Trophoblast cell (in vitro differentiated cells and primary cell): ENCODE measurements at regions not wholly inside any gene's neighbourhood (a gene's known extent, or its start where the extent isn't known, plus 50 kb on each side); places are given as distances from the start of the nearest gene placed in this dataset.
"Not testable (repeated sequence)": the region's sequence is repeated elsewhere in the genome, so short reads cannot be mapped to it uniquely, and the experiment has no call there.

ENCODE experiments used
- DNase-seq, 2 donors: peaks; one replicate each; pipeline ENCODE4 v3.0.0-alpha.2; 2016
- H2AFZ ChIP-seq: 2 replicates; pipeline ENCODE4 v1.6.1; 2013; ENCODE audit warnings: low read length, moderate library complexity, mild to moderate bottlenecking; ENCODE audit not compliant: insufficient read depth, poor library complexity
- H2AK5ac ChIP-seq: 2 replicates; pipeline ENCODE4 v1.6.1; 2013; ENCODE audit warnings: mild to moderate bottlenecking, low read length
- H2BK120ac ChIP-seq: 2 replicates; pipeline ENCODE4 v1.6.1; 2013; ENCODE audit warnings: low read length, mild to moderate bottlenecking, moderate library complexity; ENCODE audit not compliant: insufficient read depth, poor library complexity
- H2BK12ac ChIP-seq: 2 replicates; pipeline ENCODE4 v1.6.1; 2013; ENCODE audit warnings: mild to moderate bottlenecking, low read length, moderate library complexity
- H2BK5ac ChIP-seq: 2 replicates; pipeline ENCODE4 v1.6.1; 2013; ENCODE audit warnings: low read length, low read depth, moderate library complexity, mild to moderate bottlenecking; ENCODE audit not compliant: poor library complexity
- H3K14ac ChIP-seq: 2 replicates; pipeline ENCODE4 v1.6.1; 2013; ENCODE audit warnings: mild to moderate bottlenecking, low read length
- H3K18ac ChIP-seq: 2 replicates; pipeline ENCODE4 v1.6.1; 2013; ENCODE audit warnings: mild to moderate bottlenecking, low read length
- H3K23ac ChIP-seq: 2 replicates; pipeline ENCODE4 v1.6.1; 2013; ENCODE audit warnings: low read length
- H3K27ac ChIP-seq: 2 replicates; pipeline ENCODE4 v1.5.1; 2013; ENCODE audit warnings: low read depth, mild to moderate bottlenecking, inconsistent platforms, low read length, moderate library complexity
- H3K27me3 ChIP-seq: 2 replicates; pipeline ENCODE4 v1.6.1; 2013; ENCODE audit warnings: inconsistent platforms, mild to moderate bottlenecking, low read length, moderate library complexity; ENCODE audit not compliant: insufficient read depth
- H3K36me3 ChIP-seq, 2 experiments: 1 replicate in 1 of 2; 2 replicates in 1 of 2; pipeline ENCODE4 v1.6.1; 2013; ENCODE audit warnings: low read length in 2 of 2, mild to moderate bottlenecking in 2 of 2, moderate library complexity in 1 of 2; ENCODE audit not compliant: insufficient read depth in 2 of 2, control insufficient read depth in 1 of 2
- H3K4ac ChIP-seq: 2 replicates; pipeline ENCODE4 v1.6.1; 2013; ENCODE audit warnings: low read depth, mild to moderate bottlenecking, low read length, moderate library complexity
- H3K4me1 ChIP-seq, 2 experiments: 1 replicate in 1 of 2; 2 replicates in 1 of 2; pipeline ENCODE4 v1.6.1; 2013; ENCODE audit warnings: low read length in 2 of 2, mild to moderate bottlenecking in 2 of 2, moderate library complexity in 1 of 2; ENCODE audit not compliant: insufficient read depth in 2 of 2, control insufficient read depth in 1 of 2
- H3K4me2 ChIP-seq: 2 replicates; pipeline ENCODE4 v1.6.1; 2013; ENCODE audit warnings: inconsistent platforms, mild to moderate bottlenecking, low read length, moderate library complexity
- H3K4me3 ChIP-seq: 2 replicates; pipeline ENCODE4 v1.5.1; 2013; ENCODE audit warnings: mild to moderate bottlenecking, low read depth, low read length, inconsistent platforms
- H3K79me1 ChIP-seq: one replicate; pipeline ENCODE4 v1.6.1; 2013; ENCODE audit warnings: low read length
- H3K79me2 ChIP-seq: 2 replicates; pipeline ENCODE4 v1.6.1; 2013; ENCODE audit warnings: low read length, mild to moderate bottlenecking; ENCODE audit not compliant: control insufficient read depth, insufficient read depth, poor library complexity
- H3K9ac ChIP-seq: 2 replicates; pipeline ENCODE4 v1.6.1; 2013; ENCODE audit warnings: mild to moderate bottlenecking, low read length
- H3K9me3 ChIP-seq: 2 replicates; pipeline ENCODE4 v1.6.1; 2013; ENCODE audit warnings: low read depth, mild to moderate bottlenecking, control low read depth, inconsistent platforms, low read length; ENCODE audit not compliant: insufficient read depth
- H4K12ac ChIP-seq: 2 replicates; pipeline ENCODE4 v1.6.1; 2013; ENCODE audit warnings: low read depth, mild to moderate bottlenecking, low read length, moderate library complexity
- H4K8ac ChIP-seq: 2 replicates; pipeline ENCODE4 v1.6.1; 2013; ENCODE audit warnings: low read depth, mild to moderate bottlenecking, low read length, moderate library complexity
- H4K91ac ChIP-seq: one replicate; pipeline ENCODE4 v1.6.1; 2013; ENCODE audit warnings: low read depth, mild to moderate bottlenecking, low read length, moderate library complexity
- WGBS: extraction: QIAGEN DNeasy Blood & Tissue Kit; methylation state at CpG from one replicate; pipeline ENCODE4 v1.1.7; 2013; ENCODE audit warnings: missing lambda C conversion rate; ENCODE audit not compliant: insufficient read length, insufficient coverage; ENCODE audit errors: extremely low coverage; 5-methylcytosine and 5-hydroxymethylcytosine counted together

- WGBS: no CpG with 5 or more reads among the region's 2 CpGs
- H3K4me3 ChIP-seq, H3K4me1 ChIP-seq, H3K79me2 ChIP-seq, H3K14ac ChIP-seq, H3K9ac ChIP-seq, H2BK5ac ChIP-seq, H3K27ac ChIP-seq, H2BK120ac ChIP-seq, H3K23ac ChIP-seq, H3K4me2 ChIP-seq, H3K79me1 ChIP-seq, H2AFZ ChIP-seq, H2BK12ac ChIP-seq, H3K27me3 ChIP-seq, H4K8ac ChIP-seq, H3K4ac ChIP-seq, H3K18ac ChIP-seq, DNase-seq, H4K91ac ChIP-seq, H3K36me3 ChIP-seq, H2AK5ac ChIP-seq, H4K12ac ChIP-seq: not testable (repeated sequence)
- peaks cover 15% of the 10 kb centered on the region for H3K9me3 ChIP-seq
Measured at GRCh38 chr22:10749423-10749822, 4778.6 kb upstream of the OR11H1 start.

- H4K8ac ChIP-seq, H3K4me3 ChIP-seq, H3K27ac ChIP-seq, H3K36me3 ChIP-seq, H3K79me2 ChIP-seq, H3K9ac ChIP-seq, H4K12ac ChIP-seq, H2BK5ac ChIP-seq, H3K4me2 ChIP-seq, H3K23ac ChIP-seq, H2BK120ac ChIP-seq, H3K18ac ChIP-seq, DNase-seq, H3K27me3 ChIP-seq, H3K4me1 ChIP-seq, H2BK12ac ChIP-seq, H2AK5ac ChIP-seq, H2AFZ ChIP-seq, H4K91ac ChIP-seq, H3K79me1 ChIP-seq, H3K4ac ChIP-seq, H3K14ac ChIP-seq: not testable (repeated sequence)
- WGBS: no CpG with 5 or more reads among the region's 1 CpG
- H3K9me3 ChIP-seq: peaks cover 12% of the 10 kb centered on the region
Measured at GRCh38 chr22:10753566-10753965, 4774.4 kb upstream of the OR11H1 start.

- H3K9ac ChIP-seq, H4K12ac ChIP-seq, H2BK5ac ChIP-seq, H2AFZ ChIP-seq, H3K23ac ChIP-seq, H2AK5ac ChIP-seq, H2BK120ac ChIP-seq, DNase-seq, H3K18ac ChIP-seq, H3K36me3 ChIP-seq, H4K91ac ChIP-seq, H3K4ac ChIP-seq, H3K27ac ChIP-seq, H3K4me1 ChIP-seq, H3K79me1 ChIP-seq, H3K4me2 ChIP-seq, H3K14ac ChIP-seq, H3K4me3 ChIP-seq, H2BK12ac ChIP-seq, H4K8ac ChIP-seq, H3K79me2 ChIP-seq, H3K9me3 ChIP-seq, H3K27me3 ChIP-seq: not testable (repeated sequence)
- no CpG with 5 or more reads among the region's 3 CpGs for WGBS
Measured at GRCh38 chr22:10755350-10755749, 4772.6 kb upstream of the OR11H1 start.

- H4K8ac ChIP-seq, H2AK5ac ChIP-seq, H3K23ac ChIP-seq, H4K91ac ChIP-seq, H3K14ac ChIP-seq, H2AFZ ChIP-seq, H3K4me1 ChIP-seq, H3K36me3 ChIP-seq, H3K9me3 ChIP-seq, DNase-seq, H3K18ac ChIP-seq, H3K4me3 ChIP-seq, H3K27ac ChIP-seq, H3K4ac ChIP-seq, H3K79me1 ChIP-seq, H3K27me3 ChIP-seq, H3K4me2 ChIP-seq, H2BK5ac ChIP-seq, H2BK12ac ChIP-seq, H3K79me2 ChIP-seq, H2BK120ac ChIP-seq, H4K12ac ChIP-seq, H3K9ac ChIP-seq: not testable (repeated sequence)
- no CpG with 5 or more reads among the region's 5 CpGs for WGBS
Measured at GRCh38 chr22:10760418-10760817, 4767.6 kb upstream of the OR11H1 start.
